H9 (cell line): ENCODE measurements at regions not wholly inside any gene's neighbourhood (a gene's known extent, or its start where the extent isn't known, plus 50 kb on each side); places are given as distances from the start of the nearest gene placed in this dataset.

Experiments
- DNase-seq: peaks from one replicate; pipeline ENCODE4 v3.0.0-alpha.2; 2017
- H2AFZ ChIP-seq: one replicate; pipeline ENCODE4 v1.6.1; 2013; ENCODE audit warnings: mild to moderate bottlenecking, low read length, control low read depth, moderate library complexity
- H2AK5ac ChIP-seq: 2 replicates; pipeline ENCODE4 v1.6.1; 2013; ENCODE audit warnings: low read length, control low read depth, mixed read lengths; ENCODE audit not compliant: insufficient read length
- H2BK120ac ChIP-seq: one replicate; pipeline ENCODE4 v1.6.1; 2013; ENCODE audit warnings: low read depth, mild to moderate bottlenecking, low read length, control low read depth, inconsistent platforms; ENCODE audit not compliant: poor library complexity, severe bottlenecking
- H2BK12ac ChIP-seq: 2 replicates; pipeline ENCODE4 v1.6.1; 2013; ENCODE audit warnings: low read length, control low read depth, mixed read lengths, low read depth; ENCODE audit not compliant: insufficient read length
- H2BK15ac ChIP-seq: 2 replicates; pipeline ENCODE4 v1.6.1; 2013; ENCODE audit warnings: low read depth, low read length, control low read depth
- H2BK20ac ChIP-seq: one replicate; pipeline ENCODE4 v1.6.1; 2013; ENCODE audit warnings: low read depth, mild to moderate bottlenecking, low read length, control low read depth, inconsistent platforms; ENCODE audit not compliant: poor library complexity, severe bottlenecking
- H2BK5ac ChIP-seq: 2 replicates; pipeline ENCODE4 v1.6.1; 2013; ENCODE audit warnings: low read length, control low read depth, mixed read lengths; ENCODE audit not compliant: insufficient read length
- H3K14ac ChIP-seq: 2 replicates; pipeline ENCODE4 v1.6.1; 2013; ENCODE audit warnings: low read length, control low read depth; ENCODE audit not compliant: insufficient read depth
- H3K18ac ChIP-seq: 2 replicates; pipeline ENCODE4 v1.6.1; 2013; ENCODE audit warnings: low read depth, mild to moderate bottlenecking, mixed read lengths, low read length, control low read depth; ENCODE audit not compliant: insufficient read length
- H3K23ac ChIP-seq: 2 replicates; pipeline ENCODE4 v1.6.1; 2013; ENCODE audit warnings: low read length, control low read depth, mixed read lengths, low read depth; ENCODE audit not compliant: insufficient read length
- H3K23me2 ChIP-seq: 2 replicates; pipeline ENCODE4 v1.6.1; 2013; ENCODE audit warnings: low read depth, mild to moderate bottlenecking, mixed read lengths, low read length, control low read depth; ENCODE audit not compliant: insufficient read length, poor library complexity, severe bottlenecking
- H3K27ac ChIP-seq: 2 replicates; pipeline ENCODE4 v1.5.1; 2013; ENCODE audit warnings: low read length, control low read depth, mixed read lengths, low read depth; ENCODE audit not compliant: insufficient read length
- H3K27me3 ChIP-seq: 2 replicates; pipeline ENCODE4 v1.6.1; 2013; ENCODE audit warnings: low read length, control low read depth, inconsistent platforms; ENCODE audit not compliant: insufficient read depth
- H3K4ac ChIP-seq: 2 replicates; pipeline ENCODE4 v1.6.1; 2013; ENCODE audit warnings: low read depth, mild to moderate bottlenecking, control low read depth, inconsistent platforms, low read length, moderate library complexity
- H3K4me1 ChIP-seq: 2 replicates; pipeline ENCODE4 v1.6.1; 2013; ENCODE audit warnings: low read length, control low read depth, inconsistent platforms; ENCODE audit not compliant: insufficient read depth
- H3K4me2 ChIP-seq: 2 replicates; pipeline ENCODE4 v1.6.1; 2013; ENCODE audit warnings: low read length, control low read depth, mixed read lengths; ENCODE audit not compliant: insufficient read length, insufficient read depth
- H3K56ac ChIP-seq: 2 replicates; pipeline ENCODE4 v1.6.1; 2013; ENCODE audit warnings: low read depth, mild to moderate bottlenecking, mixed read lengths, low read length, control low read depth; ENCODE audit not compliant: insufficient read length
- H3K79me1 ChIP-seq: 2 replicates; pipeline ENCODE4 v1.6.1; 2013; ENCODE audit warnings: low read depth, mild to moderate bottlenecking, moderate library complexity, low read length, control low read depth, inconsistent platforms; ENCODE audit not compliant: insufficient read depth, poor library complexity, severe bottlenecking
- H3K79me2 ChIP-seq: 2 replicates; pipeline ENCODE4 v1.6.1; 2013; ENCODE audit warnings: low read length, control low read depth, inconsistent platforms; ENCODE audit not compliant: insufficient read depth
- H3K9ac ChIP-seq: 2 replicates; pipeline ENCODE4 v1.6.1; 2013; ENCODE audit warnings: low read length, control low read depth, mixed read lengths; ENCODE audit not compliant: insufficient read length; ENCODE audit errors: extremely low read depth
- H3K9me3 ChIP-seq: one replicate; pipeline ENCODE4 v1.6.1; 2013; ENCODE audit warnings: low read depth, low read length, inconsistent platforms; ENCODE audit not compliant: control insufficient read depth
- H3T11ph ChIP-seq: one replicate; pipeline ENCODE4 v1.6.1; 2013; ENCODE audit warnings: mild to moderate bottlenecking, low read length, control low read depth, inconsistent platforms
- H4K20me1 ChIP-seq: one replicate; pipeline ENCODE4 v1.6.1; 2013; ENCODE audit not compliant: control insufficient read depth, insufficient read length, insufficient read depth
- H4K5ac ChIP-seq: 2 replicates; pipeline ENCODE4 v1.6.1; 2013; ENCODE audit warnings: low read depth, mild to moderate bottlenecking, mixed read lengths, low read length, control low read depth; ENCODE audit not compliant: insufficient read length
- H4K8ac ChIP-seq: replicated peaks from 2 replicates; pipeline ENCODE4 v1.6.1; 2013; ENCODE audit warnings: low read length, control low read depth, mixed read lengths, low read depth; ENCODE audit not compliant: insufficient read length
- H4K91ac ChIP-seq: 2 replicates; pipeline ENCODE4 v1.6.1; 2013; ENCODE audit warnings: low read depth, mild to moderate bottlenecking, moderate library complexity, mixed read lengths, low read length, control low read depth; ENCODE audit not compliant: insufficient read length
- H3K27ac Mint-ChIP-seq, 3 experiments: 2 replicates in 2 of 3; 3 replicates in 1 of 3; pipeline ENCODE4 v1.8.0; 2020 to 2021; ENCODE audit warnings: mixed read lengths in 3 of 3, mild to moderate bottlenecking in 1 of 3, moderate library complexity in 1 of 3
- H3K27me3 Mint-ChIP-seq: 2 replicates; pipeline ENCODE4 v1.8.0; 2021; ENCODE audit warnings: low read depth, mild to moderate bottlenecking, moderate library complexity, mixed read lengths
- H3K36me3 Mint-ChIP-seq, 3 experiments: 2 replicates in 2 of 3; 3 replicates in 1 of 3; pipeline ENCODE4 v1.8.0; 2020 to 2021; ENCODE audit warnings: low read depth in 3 of 3, mixed read lengths in 3 of 3; ENCODE audit not compliant: insufficient read depth in 1 of 3
- H3K4me1 Mint-ChIP-seq, 2 experiments: 2 replicates each; pipeline ENCODE4 v1.8.0; 2020; ENCODE audit warnings: mixed read lengths in 2 of 2
- H3K4me3 Mint-ChIP-seq, 2 experiments: 2 replicates in 1 of 2; 3 replicates in 1 of 2; pipeline ENCODE4 v1.8.0; 2020 to 2021; ENCODE audit warnings: mild to moderate bottlenecking in 2 of 2, mixed read lengths in 2 of 2, moderate library complexity in 1 of 2
- H3K9me3 Mint-ChIP-seq, 2 experiments: 2 replicates in 1 of 2; 3 replicates in 1 of 2; pipeline ENCODE4 v1.8.0; 2020; ENCODE audit warnings: mild to moderate bottlenecking in 2 of 2, mixed read lengths in 2 of 2, moderate library complexity in 1 of 2
- CTCF ChIP-seq: fragments of 200-600 bp; sonication (generic); conservative IDR thresholded peaks from 3 replicates; pipeline ENCODE4 v1.8.0; 2021; ENCODE audit warnings: antibody characterized with exemption, mild to moderate bottlenecking
- WGBS: extraction: QIAGEN DNeasy Blood & Tissue Kit; methylation state at CpG from one replicate; pipeline ENCODE4 v1.1.7; 2013; ENCODE audit warnings: missing lambda C conversion rate, low lambda C conversion rate, mixed read lengths; ENCODE audit not compliant: insufficient read length; ENCODE audit errors: extremely low coverage; 5-methylcytosine and 5-hydroxymethylcytosine counted together

GRCh38 chr3:137285924-137286323 lies 328.1 kb downstream of the IL20RB start:
- Histone ChIP-seq H2AFZ (no peak overlapping the region), H2BK12ac (no peak overlapping the region), H3K79me2 (no peaks in the 10 kb centered on the region), H4K5ac (no peak overlapping the region), H3K4me2 (no peak overlapping the region), H3K14ac (no peak overlapping the region), H3K27ac (no peak overlapping the region), H3K23ac (no peak overlapping the region), H2BK20ac (no peak overlapping the region), H3K4ac (no peak overlapping the region), H3K18ac (no peak overlapping the region), H2BK5ac (no peak overlapping the region), H4K91ac (no peak overlapping the region), H3K23me2 (no peaks in the 10 kb centered on the region), H3T11ph (no peak overlapping the region), H3K4me1 (no peaks in the 10 kb centered on the region), H3K9me3 (no peaks in the 10 kb centered on the region), H2BK120ac (no peak overlapping the region), H4K20me1 (no peaks in the 10 kb centered on the region), H2AK5ac (no peak overlapping the region), H2BK15ac (no peak overlapping the region), H4K8ac (no peak overlapping the region), H3K27me3 (no peaks in the 10 kb centered on the region), H3K56ac (no peak overlapping the region), H3K9ac (no peak overlapping the region), H3K79me1 (no peaks in the 10 kb centered on the region)
- TF ChIP-seq CTCF, result no peak
- WGBS, result no CpG with 5 or more reads among the region's 2 CpGs
- Mint-ChIP-seq H3K4me1 (peaks cover 11 to 12% of the 10 kb centered on the region in 2 experiments; a peak in 3 of 4 replicates), H3K36me3 (0 out of 7 replicates have a peak, but pooled peaks cover 0 to 9% (median 0%) of the 10 kb centered on the region in 3 experiments), H3K27ac (no peak overlapping the region), H3K9me3 (no peaks in the 10 kb centered on the region; a peak in 1 of 5 replicates), H3K4me3 (no peak overlapping the region), H3K27me3 (no peaks in the 10 kb centered on the region)
- DNase-seq, result no peak
